Lung (tissue), 11 donors: ENCODE measurements at regions not wholly inside any gene's neighbourhood (a gene's known extent, or its start where the extent isn't known, plus 50 kb on each side); places are given as distances from the start of the nearest gene placed in this dataset.

Experiments
- ATAC-seq: fragments of 200-7000 bp; cut with Tn5 transposase; one replicate; pipeline ENCODE4 v1.9.1; 2020; ENCODE audit warnings: moderate number of reproducible peaks; ENCODE audit not compliant: insufficient read depth, low FRiP score
- DNase-seq, 3 donors: peaks; one replicate each; pipeline ENCODE4 v3.0.0-alpha.2; 2013 to 2017
- H3K27ac ChIP-seq, 2 donors: one replicate each; pipeline ENCODE4 v1.5.1; 2013; ENCODE audit warnings: mild to moderate bottlenecking in 2 of 2, moderate library complexity in 2 of 2, control low read depth in 1 of 2, inconsistent platforms in 1 of 2, low read depth in 1 of 2, low read length in 1 of 2
- H3K27me3 ChIP-seq, 3 donors: one replicate each; pipeline ENCODE4 v1.5.1; 2013; ENCODE audit warnings: low read length in 2 of 3; ENCODE audit not compliant: control insufficient read depth in 3 of 3, insufficient read depth in 3 of 3
- H3K36me3 ChIP-seq, 4 donors: one replicate each; pipeline ENCODE4 v1.5.1; 2013; ENCODE audit warnings: low read length in 4 of 4, mild to moderate bottlenecking in 1 of 4, moderate library complexity in 1 of 4; ENCODE audit not compliant: control insufficient read depth in 4 of 4, insufficient read depth in 4 of 4
- H3K4me1 ChIP-seq, 5 donors: one replicate each; pipeline ENCODE4 v1.5.1; 2013; ENCODE audit warnings: low read length in 5 of 5, mild to moderate bottlenecking in 2 of 5, moderate library complexity in 1 of 5; ENCODE audit not compliant: control insufficient read depth in 5 of 5, insufficient read depth in 5 of 5
- H3K4me3 ChIP-seq: one replicate; pipeline ENCODE4 v1.5.1; 2013; ENCODE audit warnings: mild to moderate bottlenecking, control low read depth, moderate library complexity
- H3K9ac ChIP-seq, 2 donors: one replicate each; pipeline ENCODE4 v1.5.1; 2013; ENCODE audit warnings: low read length in 2 of 2, control low read depth in 1 of 2; ENCODE audit not compliant: insufficient read depth in 1 of 2
- H3K9me3 ChIP-seq, 4 donors: one replicate each; pipeline ENCODE4 v1.5.1; 2013; ENCODE audit warnings: low read length in 3 of 4, mild to moderate bottlenecking in 1 of 4, moderate library complexity in 1 of 4; ENCODE audit not compliant: control insufficient read depth in 4 of 4, insufficient read depth in 3 of 4
- CTCF ChIP-seq: IDR thresholded peaks from 2 replicates; pipeline ENCODE4 v1.5.1; 2012; ENCODE audit warnings: mild to moderate bottlenecking; ENCODE audit errors: control extremely low read depth, extremely low read depth
- WGBS, 2 donors: extraction: QIAGEN DNeasy Blood & Tissue Kit; methylation state at CpG; one replicate each; pipeline ENCODE4 v1.1.7; 2013; 5-methylcytosine and 5-hydroxymethylcytosine counted together
- donor health status: control.
- donor health status: control.
- donor health status: Bipolar disorder and iron deficiency.
- donor health status: healthy.
- donor health status: DM: yes; HTN: yes; CAD: no.

- Histone ChIP-seq H3K9me3 (no peaks in the 10 kb centered on the region), H3K27me3 (no peaks in the 10 kb centered on the region), H3K9ac (no peak overlapping the region), H3K27ac (no peak overlapping the region), H3K4me3 (no peak overlapping the region), H3K36me3 (no peaks in the 10 kb centered on the region), H3K4me1 (no peaks in the 10 kb centered on the region)
- no peak for ATAC-seq
- no peak for TF ChIP-seq CTCF
- whole genome bisulfite sequencing, 2 donors = 58 to 75% methylated on average over 1 of the region's 1 CpG
- no peak for DNase-seq
Observed at GRCh38 chr13:66171920-66172319, 1058.2 kb downstream of the PCDH9 start.

GRCh38 chr13:66162470-66162869, 1067.7 kb downstream of the PCDH9 start:
- peaks cover 0 to 2% (median 0%) of the 10 kb centered on the region in 5 donors for H3K4me1 ChIP-seq
- 56 to 70% methylated on average over 2 of the region's 2 CpGs for WGBS, 2 donors
- H3K36me3 ChIP-seq = no peaks in the 10 kb centered on the region
- DNase-seq = no peak
- H3K9ac ChIP-seq = no peak overlapping the region
- no peak for ATAC-seq
- no peak for TF ChIP-seq CTCF
- no peak overlapping the region for H3K27ac ChIP-seq
- no peaks in the 10 kb centered on the region for H3K27me3 ChIP-seq
- H3K9me3 ChIP-seq = no peaks in the 10 kb centered on the region
- H3K4me3 ChIP-seq = no peak overlapping the region

- no peak for TF ChIP-seq CTCF
- WGBS, 2 donors = 79 to 92% methylated on average over 6 of the region's 6 CpGs
- DNase-seq = no peak
- Histone ChIP-seq H3K9ac (no peak overlapping the region), H3K4me1 (peaks cover 0 to 2% (median 0%) of the 10 kb centered on the region in 5 donors), H3K4me3 (no peak overlapping the region), H3K36me3 (no peaks in the 10 kb centered on the region), H3K9me3 (no peaks in the 10 kb centered on the region), H3K27me3 (no peaks in the 10 kb centered on the region), H3K27ac (no peak overlapping the region)
- no peak for ATAC-seq
Observed at GRCh38 chr13:66159511-66159910, 1070.6 kb downstream of the PCDH9 start.

GRCh38 chr13:66154976-66155375, 1075.2 kb downstream of the PCDH9 start:
- H3K4me3 ChIP-seq = no peak overlapping the region
- no peak for ATAC-seq
- TF ChIP-seq CTCF = no peak
- no peaks in the 10 kb centered on the region for H3K9me3 ChIP-seq
- H3K27ac ChIP-seq = no peak overlapping the region
- 0 to 3% methylated on average over 1 of the region's 1 CpG for WGBS, 2 donors
- H3K27me3 ChIP-seq = no peaks in the 10 kb centered on the region
- no peaks in the 10 kb centered on the region for H3K36me3 ChIP-seq
- H3K9ac ChIP-seq = no peak overlapping the region
- peak in 1 of 3 donors; percentile 14 for DNase-seq
- H3K4me1 ChIP-seq = peaks cover 0 to 2% (median 0%) of the 10 kb centered on the region in 5 donors
